Hepatocyte (in vitro differentiated cells): ENCODE measurements at regions not wholly inside any gene's neighbourhood (a gene's known extent, or its start where the extent isn't known, plus 50 kb on each side); places are given as distances from the start of the nearest gene placed in this dataset.

ENCODE experiments used
- EZH2 ChIP-seq: fragments of 200-600 bp; sonication (generic); IDR thresholded peaks from 2 replicates; pipeline ENCODE4 v1.6.1; 2016; ENCODE audit warnings: antibody characterized with exemption, mild to moderate bottlenecking, borderline replicate concordance
- TF ChIP-seq, protein P1 (sequence below): fragments of 200-600 bp; sonication (generic); IDR thresholded peaks from 2 replicates; pipeline ENCODE4 v1.5.1; 2016; ENCODE audit warnings: antibody characterized with exemption, mild to moderate bottlenecking; ENCODE audit not compliant: poor library complexity

DNA sequence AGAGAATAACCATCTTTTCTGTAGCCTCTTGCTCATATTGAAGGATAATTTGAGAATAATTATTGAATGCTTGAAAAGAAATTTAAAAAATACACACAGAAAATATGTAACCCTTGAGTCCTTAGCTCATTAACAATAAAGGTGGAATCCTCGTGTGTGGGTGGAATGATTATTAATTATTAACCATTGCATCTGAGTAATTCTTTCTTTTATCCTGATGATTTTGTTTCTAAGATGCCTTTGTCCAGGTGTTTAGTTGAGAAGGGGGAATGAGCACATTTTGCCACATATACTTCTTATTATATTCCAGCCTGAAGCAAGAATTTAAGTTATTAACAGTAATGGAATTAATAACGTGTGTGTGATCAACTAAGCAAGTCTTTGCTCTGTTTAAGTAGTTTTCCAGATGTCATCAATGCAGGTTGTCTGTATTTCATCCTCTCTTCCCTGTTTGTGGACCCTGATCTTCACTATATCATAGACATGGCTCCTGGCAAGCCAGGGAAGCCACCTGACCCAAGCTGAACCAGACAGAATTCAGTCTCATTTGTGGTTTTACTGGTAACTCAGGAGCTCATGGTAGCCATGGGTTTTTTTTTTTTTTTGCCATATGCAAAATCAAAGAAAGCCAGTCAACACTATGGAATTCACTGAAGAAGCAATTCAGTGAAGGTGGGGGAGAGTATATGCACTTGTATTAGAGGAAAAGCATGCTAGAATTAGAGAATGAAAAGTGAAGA is 144.3 kb downstream of the KIF20B start:
- no peak for TF ChIP-seq EZH2
- TF ChIP-seq, protein P1, sequence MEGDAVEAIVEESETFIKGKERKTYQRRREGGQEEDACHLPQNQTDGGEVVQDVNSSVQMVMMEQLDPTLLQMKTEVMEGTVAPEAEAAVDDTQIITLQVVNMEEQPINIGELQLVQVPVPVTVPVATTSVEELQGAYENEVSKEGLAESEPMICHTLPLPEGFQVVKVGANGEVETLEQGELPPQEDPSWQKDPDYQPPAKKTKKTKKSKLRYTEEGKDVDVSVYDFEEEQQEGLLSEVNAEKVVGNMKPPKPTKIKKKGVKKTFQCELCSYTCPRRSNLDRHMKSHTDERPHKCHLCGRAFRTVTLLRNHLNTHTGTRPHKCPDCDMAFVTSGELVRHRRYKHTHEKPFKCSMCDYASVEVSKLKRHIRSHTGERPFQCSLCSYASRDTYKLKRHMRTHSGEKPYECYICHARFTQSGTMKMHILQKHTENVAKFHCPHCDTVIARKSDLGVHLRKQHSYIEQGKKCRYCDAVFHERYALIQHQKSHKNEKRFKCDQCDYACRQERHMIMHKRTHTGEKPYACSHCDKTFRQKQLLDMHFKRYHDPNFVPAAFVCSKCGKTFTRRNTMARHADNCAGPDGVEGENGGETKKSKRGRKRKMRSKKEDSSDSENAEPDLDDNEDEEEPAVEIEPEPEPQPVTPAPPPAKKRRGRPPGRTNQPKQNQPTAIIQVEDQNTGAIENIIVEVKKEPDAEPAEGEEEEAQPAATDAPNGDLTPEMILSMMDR, result no peak
